WTC11 (cell line): ENCODE measurements at regions not wholly inside any gene's neighbourhood (a gene's known extent, or its start where the extent isn't known, plus 50 kb on each side); places are given as distances from the start of the nearest gene placed in this dataset.

Experiments
- CTCF ChIP-seq: fragments of 200-600 bp; IDR thresholded peaks from 2 replicates; pipeline ENCODE4 v1.8.0; 2022; ENCODE audit warnings: antibody characterized with exemption
- E2F1 ChIP-seq: sonication (generic); formaldehyde crosslinking; IDR thresholded peaks from 2 replicates; pipeline ENCODE4 v1.8.0; 2022; ENCODE audit warnings: mild to moderate bottlenecking, missing genetic modification reagents
- EMX1 ChIP-seq: fragments of 250-450 bp; sonication (Bioruptor Pico); IDR thresholded peaks from 2 replicates; pipeline ENCODE4 v1.8.0; 2021; ENCODE audit warnings: mild to moderate bottlenecking
- IRF2 ChIP-seq: sonication (generic); formaldehyde crosslinking; IDR thresholded peaks from 2 replicates; pipeline ENCODE4 v1.8.0; 2022; ENCODE audit warnings: low read depth, missing genetic modification reagents, borderline replicate concordance

GRCh38 chr4:188707036-188707435, 567.8 kb downstream of the TRIML1 start:
- TF ChIP-seq IRF2 (CRISPR knock-in tag) (no peak), EMX1 (CRISPR knock-in tag) (no peak), E2F1 (CRISPR knock-in tag) (no peak), CTCF (no peak)
